ENCODE measurements at regions not wholly inside any gene's neighbourhood (a gene's known extent, or its start where the extent isn't known, plus 50 kb on each side); places are given as distances from the start of the nearest gene placed in this dataset.

DNA sequence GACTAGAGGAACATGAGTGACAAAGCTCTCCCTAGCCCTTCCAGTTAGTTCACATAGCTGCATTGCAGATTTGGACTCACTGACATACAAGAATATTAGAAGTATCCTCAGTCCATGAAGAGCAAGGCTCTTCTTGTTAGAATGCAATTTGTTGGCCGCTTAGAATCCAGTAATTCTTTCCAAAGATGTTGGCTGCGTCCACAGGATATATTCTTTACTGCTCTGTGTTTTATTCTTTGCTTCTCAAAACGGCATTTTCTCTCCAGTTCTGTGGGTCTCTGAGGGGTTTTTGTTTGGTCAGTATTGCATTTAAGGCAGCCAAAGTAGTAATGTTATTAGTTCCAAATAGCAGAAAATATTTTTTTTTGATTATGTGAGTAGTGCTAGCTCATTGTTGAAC, 588.6 kb downstream of the DNAJB9 start:
- H3K4me2 ChIP-seq (ENCODE audit: control insufficient read depth, insufficient read depth): no peak overlapping the region
- RAD21 ChIA-PET (ENCODE audit: unreplicated experiment): no interaction called here
- H3K27me3 ChIP-seq (replicated peaks in 1 of 2; ENCODE audit: control insufficient read depth in 2 of 2, insufficient read depth in 2 of 2, low read length in 1 of 2): no peaks in the 10 kb centered on the region
- no peaks in the 10 kb centered on the region for H4K20me1 ChIP-seq (ENCODE audit: control insufficient read depth, insufficient read depth)
- H2AFZ ChIP-seq (ENCODE audit: control insufficient read depth, low read depth, low read length): no peak overlapping the region
- H3K9ac ChIP-seq (ENCODE audit: control insufficient read depth, insufficient read depth, low read length): no peak overlapping the region
- in situ Hi-C loops (cut with MboI): no loop called here
- H3K36me3 ChIP-seq (ENCODE audit: control insufficient read depth in 2 of 2, insufficient read depth in 2 of 2, low read length in 1 of 2): no peaks in the 10 kb centered on the region
- H3K4me1 ChIP-seq (ENCODE audit: control insufficient read depth, insufficient read depth, low read length): no peaks in the 10 kb centered on the region
- no peak for DNase-seq (ENCODE audit: low read depth, low spot score)
- no peak for FAIRE-seq
- no peak for ATAC-seq
- intact Hi-C loops (cut with micrococcal nuclease; ENCODE audit: unreplicated experiment): no loop called here
- WGBS (ENCODE audit: insufficient coverage, insufficient replicate concordance, low lambda C conversion rate, missing lambda C conversion rate): 0% methylated on average over 3 of the region's 3 CpGs
- POLR2A ChIA-PET: no interaction called here
- SMC1A ChIA-PET (ENCODE audit: uncharacterized antibody, unreplicated experiment): interaction anchor here (0.7 to 1.4 kb wide), 2 partner anchors 20 to 104 kb away, joined by 3 to 4 read pairs; no protein-coding TSS in a partner anchor
- TF ChIP-seq GATAD2B (conservative IDR thresholded peaks at IDR 0.05; ENCODE audit: low read depth) (no peak), ZBTB11 (CRISPR knock-in tag; IDR thresholded peaks at IDR 0.05) (no peak), MEF2A (IDR thresholded peaks at IDR 0.05; ENCODE audit: insufficient read depth, low read depth, low read length) (no peak), SMC3 (IDR thresholded peaks at IDR 0.05; ENCODE audit: borderline replicate concordance, low read length) (no peak), STAT1 (conservative IDR thresholded peaks at IDR 0.05) (no peak), BCL3 (IDR thresholded peaks at IDR 0.05; ENCODE audit: borderline replicate concordance, insufficient read depth, low read depth, low read length, poor library complexity, severe bottlenecking) (no peak), NR2C1 (IDR thresholded peaks at IDR 0.05) (no peak), BCLAF1 (IDR thresholded peaks at IDR 0.05) (no peak), FOXK2 (IDR thresholded peaks at IDR 0.05) (no peak), JUNB (IDR thresholded peaks at IDR 0.05) (no peak), CHD1 (IDR thresholded peaks at IDR 0.05; ENCODE audit: low read depth, low read length) (no peak), IRF4 (IDR thresholded peaks at IDR 0.05; ENCODE audit: low read depth, low read length) (no peak)
- BruUV-seq (replicated peaks): no TSS peak
- CTCF ChIA-PET: interaction anchor here (1.0 to 1.4 kb wide), 2 partner anchors 13 to 82 kb away, joined by 3 to 7 read pairs; no protein-coding TSS in a partner anchor
- no peak overlapping the region for H3K27ac ChIP-seq (ENCODE audit: control insufficient read depth, insufficient read depth)
- H3K4me3 ChIP-seq: no peak overlapping the region
- H3K79me2 ChIP-seq (ENCODE audit: control insufficient read depth, insufficient read depth, low read length): no peaks in the 10 kb centered on the region
- H3K9me3 ChIP-seq (replicated peaks; ENCODE audit: control insufficient read depth, insufficient read depth, low read length): no peaks in the 10 kb centered on the region
